OCI-LY1 (cell line): ENCODE measurements at regions not wholly inside any gene's neighbourhood (a gene's known extent, or its start where the extent isn't known, plus 50 kb on each side); places are given as distances from the start of the nearest gene placed in this dataset.

Source experiments
- H2AFZ ChIP-seq: fragments of 200-600 bp; sonication (generic), shearing (Covaris generic); 2 replicates; pipeline ENCODE4 v1.6.0; 2014; ENCODE audit warnings: antibody characterized with exemption, mild to moderate bottlenecking, low read length
- H3F3A ChIP-seq: fragments of 200-600 bp; sonication (generic), shearing (Covaris generic); 2 replicates; pipeline ENCODE4 v1.6.0; 2014; ENCODE audit warnings: mild to moderate bottlenecking, antibody characterized with exemption, low read length, moderate library complexity; ENCODE audit not compliant: insufficient read depth
- H3K27ac ChIP-seq: fragments of 200-600 bp; sonication (generic); 2 replicates; pipeline ENCODE4 v1.5.1; 2014; ENCODE audit warnings: low read length, mixed run types, mild to moderate bottlenecking, low read depth; ENCODE audit not compliant: poor library complexity, severe bottlenecking
- H3K27me3 ChIP-seq: fragments of 200-600 bp; sonication (generic); 2 replicates; pipeline ENCODE4 v1.6.0; 2014; ENCODE audit warnings: antibody characterized with exemption, mild to moderate bottlenecking, low read length, moderate library complexity; ENCODE audit not compliant: insufficient read depth
- H3K36me3 ChIP-seq: fragments of 200-600 bp; sonication (generic); 2 replicates; pipeline ENCODE4 v1.6.1; 2014; ENCODE audit warnings: mild to moderate bottlenecking, antibody characterized with exemption, low read length, moderate library complexity, mixed read lengths; ENCODE audit not compliant: insufficient read depth
- H3K4me1 ChIP-seq: fragments of 200-600 bp; sonication (generic); 2 replicates; pipeline ENCODE4 v1.5.1; 2014; ENCODE audit warnings: mild to moderate bottlenecking, low read length, moderate library complexity; ENCODE audit not compliant: insufficient read depth, severe bottlenecking
- H3K4me2 ChIP-seq: fragments of 200-600 bp; sonication (generic), shearing (Covaris generic); 2 replicates; pipeline ENCODE4 v1.6.1; 2014; ENCODE audit warnings: low read length
- H3K4me3 ChIP-seq: fragments of 200-600 bp; sonication (generic); 2 replicates; pipeline ENCODE4 v1.5.1; 2014; ENCODE audit warnings: low read length, low read depth, mild to moderate bottlenecking, mixed read lengths; ENCODE audit not compliant: poor library complexity, severe bottlenecking
- H3K79me2 ChIP-seq: fragments of 200-600 bp; shearing (Covaris generic); 2 replicates; pipeline ENCODE4 v1.6.1; 2016; ENCODE audit warnings: mixed run types, low read length, mixed read lengths; ENCODE audit not compliant: insufficient read depth
- H3K9ac ChIP-seq: fragments of 200-600 bp; sonication (generic), shearing (Covaris generic); 2 replicates; pipeline ENCODE4 v1.6.1; 2014; ENCODE audit warnings: mild to moderate bottlenecking, low read length, mixed read lengths
- H3K9me2 ChIP-seq: fragments of 200-600 bp; sonication (generic), shearing (Covaris generic); 2 replicates; pipeline ENCODE4 v1.6.1; 2014; ENCODE audit warnings: low read depth, mild to moderate bottlenecking, low read length, mixed read lengths
- H3K9me3 ChIP-seq: fragments of 200-600 bp; shearing (Covaris generic); 2 replicates; pipeline ENCODE4 v1.6.1; 2014; ENCODE audit warnings: low read length, mixed read lengths
- H4K20me1 ChIP-seq: fragments of 200-600 bp; sonication (generic), shearing (Covaris generic); 2 replicates; pipeline ENCODE4 v1.6.0; 2016; ENCODE audit warnings: mild to moderate bottlenecking, low read length; ENCODE audit not compliant: insufficient read depth
- CTCF ChIP-seq: fragments of 200-600 bp; sonication (generic), shearing (Covaris generic); IDR thresholded peaks from 2 replicates; pipeline ENCODE4 v1.5.1; 2017; ENCODE audit warnings: mild to moderate bottlenecking, antibody characterized with exemption, low read length, moderate library complexity, mixed read lengths
- EZH2 ChIP-seq: fragments of 200-600 bp; sonication (generic), shearing (Covaris generic); IDR thresholded peaks from 2 replicates; pipeline ENCODE4 v1.8.0; 2017; ENCODE audit warnings: borderline replicate concordance, mixed run types, mild to moderate bottlenecking, antibody characterized with exemption, low read length, moderate library complexity, mixed read lengths

- no peak overlapping the region for H3K27ac ChIP-seq
- H3K79me2 ChIP-seq, result no peaks in the 10 kb centered on the region
- no peaks in the 10 kb centered on the region for H3K27me3 ChIP-seq
- no peaks in the 10 kb centered on the region for H3K36me3 ChIP-seq
- no peak overlapping the region for H3K4me3 ChIP-seq
- H3K9me3 ChIP-seq, result no peaks in the 10 kb centered on the region
- H3K9me2 ChIP-seq, result no peaks in the 10 kb centered on the region
- no peak for TF ChIP-seq EZH2
- H3K9ac ChIP-seq, result no peak overlapping the region
- H3K4me1 ChIP-seq, result no peaks in the 10 kb centered on the region
- no peaks in the 10 kb centered on the region for H3F3A ChIP-seq
- no peaks in the 10 kb centered on the region for H4K20me1 ChIP-seq
- no peak overlapping the region for H3K4me2 ChIP-seq
- H2AFZ ChIP-seq, result no peak overlapping the region
Measured at GRCh38 chr4:15144249-15144966, 142.1 kb downstream of the CPEB2 start.

GRCh38 chr4:15144967-15145295 is 142.7 kb downstream of the CPEB2 start:
- Histone ChIP-seq H3K4me3 (no peak overlapping the region), H3K79me2 (no peaks in the 10 kb centered on the region), H3K4me1 (no peaks in the 10 kb centered on the region), H3K27me3 (no peaks in the 10 kb centered on the region), H3K9ac (no peak overlapping the region), H3K9me3 (no peaks in the 10 kb centered on the region), H2AFZ (no peak overlapping the region), H3F3A (no peaks in the 10 kb centered on the region), H3K36me3 (no peaks in the 10 kb centered on the region), H3K9me2 (no peaks in the 10 kb centered on the region), H4K20me1 (no peaks in the 10 kb centered on the region), H3K27ac (no peak overlapping the region), H3K4me2 (no peak overlapping the region)
- TF ChIP-seq EZH2, result no peak
- TF ChIP-seq CTCF, result no peak

GRCh38 chr4:15145709-15146108 is 143.4 kb downstream of the CPEB2 start:
- no peaks in the 10 kb centered on the region for H3K79me2 ChIP-seq

More at GRCh38 chr4:15145709-15146108, 143.4 kb downstream of the CPEB2 start:
- Histone ChIP-seq H3K9me2 (no peaks in the 10 kb centered on the region), H3K9me3 (no peaks in the 10 kb centered on the region), H3K4me1 (no peaks in the 10 kb centered on the region), H3F3A (no peaks in the 10 kb centered on the region), H3K36me3 (no peaks in the 10 kb centered on the region), H3K27ac (no peak overlapping the region), H3K9ac (no peak overlapping the region), H4K20me1 (no peaks in the 10 kb centered on the region), H3K4me3 (no peak overlapping the region), H2AFZ (no peak overlapping the region), H3K4me2 (no peak overlapping the region), H3K27me3 (no peaks in the 10 kb centered on the region)
- no peak for TF ChIP-seq CTCF
- no peak for TF ChIP-seq EZH2
